ENCODE measurements at regions not wholly inside any gene's neighbourhood (a gene's known extent, or its start where the extent isn't known, plus 50 kb on each side); places are given as distances from the start of the nearest gene placed in this dataset.
A peak's percentile ranks its signal among the peaks of the same experiment; 100 is the strongest.

GRCh38 chr15:97692301-97693015 lies 268.0 kb upstream of the ARRDC4 start:
- H3K9me3 ChIP-seq = no peaks in the 10 kb centered on the region
- no peak for TF ChIP-seq CTCF (IDR thresholded peaks at IDR 0.05)
- no peak for TF ChIP-seq EP300 (IDR thresholded peaks at IDR 0.05)
- no peak for TF ChIP-seq POLR2AphosphoS5 (IDR thresholded peaks at IDR 0.05)
- TF ChIP-seq POLR2A (IDR thresholded peaks at IDR 0.05) = no peak
- no peaks in the 10 kb centered on the region for H3K4me1 ChIP-seq
- DNase-seq = peak in 1 of 2 donors; percentile 2
- 54 to 55% methylated on average over 17 of the region's 17 CpGs for WGBS, 2 donors
- ATAC-seq (ENCODE audit: low FRiP score in 2 of 2) = no peak
- no peaks in the 10 kb centered on the region for H3K27me3 ChIP-seq
- no peak overlapping the region for H3K27ac ChIP-seq
- no peaks in the 10 kb centered on the region for H3K36me3 ChIP-seq
- no peak overlapping the region for H3K4me3 ChIP-seq

- ATAC-seq (ENCODE audit: low FRiP score in 2 of 2) (no peak), DNase-seq (peak in 1 of 2 donors; percentile 66)
- Histone ChIP-seq H3K27me3 (no peaks in the 10 kb centered on the region), H3K4me3 (no peak overlapping the region), H3K36me3 (no peaks in the 10 kb centered on the region), H3K27ac (no peak overlapping the region), H3K9me3 (no peaks in the 10 kb centered on the region), H3K4me1 (no peaks in the 10 kb centered on the region)
- 83 to 94% methylated on average over 7 of the region's 7 CpGs for WGBS, 2 donors
- no peak for TF ChIP-seq POLR2AphosphoS5 (IDR thresholded peaks at IDR 0.05)
- no peak for TF ChIP-seq CTCF (IDR thresholded peaks at IDR 0.05)
- TF ChIP-seq POLR2A (IDR thresholded peaks at IDR 0.05) = no peak
- no peak for TF ChIP-seq EP300 (IDR thresholded peaks at IDR 0.05)
These were observed 266.0 kb upstream of the ARRDC4 start for GRCh38 chr15:97694456-97694855.

GRCh38 chr15:97703400-97703799 lies 257.1 kb upstream of the ARRDC4 start:
- no peaks in the 10 kb centered on the region for H3K36me3 ChIP-seq
- no peaks in the 10 kb centered on the region for H3K4me1 ChIP-seq
- no peak for TF ChIP-seq EP300 (IDR thresholded peaks at IDR 0.05)
- no peak for TF ChIP-seq POLR2AphosphoS5 (IDR thresholded peaks at IDR 0.05)
- no peak for TF ChIP-seq CTCF (IDR thresholded peaks at IDR 0.05)
- no peak for TF ChIP-seq POLR2A (IDR thresholded peaks at IDR 0.05)
- no peak overlapping the region for H3K27ac ChIP-seq
- no peak overlapping the region for H3K4me3 ChIP-seq
- DNase-seq (no peak), ATAC-seq (ENCODE audit: low FRiP score in 2 of 2) (no peak)
- no peaks in the 10 kb centered on the region for H3K27me3 ChIP-seq
- 93% methylated on average over 5 of the region's 5 CpGs for WGBS, 2 donors
- no peaks in the 10 kb centered on the region for H3K9me3 ChIP-seq

- Histone ChIP-seq H3K4me1 (no peaks in the 10 kb centered on the region), H3K36me3 (no peaks in the 10 kb centered on the region), H3K27me3 (no peaks in the 10 kb centered on the region), H3K27ac (no peak overlapping the region), H3K9me3 (no peaks in the 10 kb centered on the region), H3K4me3 (no peak overlapping the region)
- ATAC-seq (ENCODE audit: low FRiP score in 2 of 2) (no peak), DNase-seq (no peak)
- TF ChIP-seq POLR2AphosphoS5 (IDR thresholded peaks at IDR 0.05) (no peak), CTCF (IDR thresholded peaks at IDR 0.05) (no peak), POLR2A (IDR thresholded peaks at IDR 0.05) (no peak), EP300 (IDR thresholded peaks at IDR 0.05) (no peak)
- 88 to 100% methylated on average over 1 of the region's 1 CpG for WGBS, 2 donors
These were observed 254.4 kb upstream of the ARRDC4 start for GRCh38 chr15:97706059-97706458.

GRCh38 chr15:97708252-97708651 lies 252.3 kb upstream of the ARRDC4 start:
- ATAC-seq (ENCODE audit: low FRiP score in 2 of 2) = no peak
- no peaks in the 10 kb centered on the region for H3K36me3 ChIP-seq
- no peaks in the 10 kb centered on the region for H3K9me3 ChIP-seq
- DNase-seq = no peak
- H3K4me3 ChIP-seq = no peak overlapping the region
- H3K27me3 ChIP-seq = no peaks in the 10 kb centered on the region
- H3K4me1 ChIP-seq = no peaks in the 10 kb centered on the region
- 60 to 62% methylated on average over 3 of the region's 3 CpGs for WGBS, 2 donors
- TF ChIP-seq POLR2A (IDR thresholded peaks at IDR 0.05) (no peak), EP300 (IDR thresholded peaks at IDR 0.05) (no peak), POLR2AphosphoS5 (IDR thresholded peaks at IDR 0.05) (no peak), CTCF (IDR thresholded peaks at IDR 0.05) (no peak)
- no peak overlapping the region for H3K27ac ChIP-seq
